ENCODE measurements at regions not wholly inside any gene's neighbourhood (a gene's known extent, or its start where the extent isn't known, plus 50 kb on each side); places are given as distances from the start of the nearest gene placed in this dataset.

- ChIA-PET POLR2A (no interaction called here), RAD21 (ENCODE audit: low non-redundant PET in 1 of 2, low total read pairs in 2 of 2, uncharacterized antibody in 2 of 2, unreplicated experiment in 2 of 2) (no interaction called here), CTCF (no interaction called here)
- Histone ChIP-seq H2AFZ (ENCODE audit: low read depth, low read length, poor library complexity, severe bottlenecking) (no peak overlapping the region), H3K9ac (ENCODE audit: low read length) (no peak overlapping the region), H4K20me1 (ENCODE audit: insufficient read depth) (no peaks in the 10 kb centered on the region), H3K27me3 (ENCODE audit: insufficient read depth, low read length) (no peaks in the 10 kb centered on the region), H3K9me2 (ENCODE audit: insufficient read depth) (no peaks in the 10 kb centered on the region), H3K27ac (ENCODE audit: low read depth, low read length) (no peak overlapping the region), H3K9me3 (ENCODE audit: control insufficient read depth in 1 of 2, insufficient read depth in 1 of 2, low read depth in 1 of 2, low read length in 2 of 2) (no peaks in the 10 kb centered on the region), H3K4me1 (ENCODE audit: control insufficient read depth in 1 of 2, insufficient read depth in 2 of 2, low read length in 2 of 2) (no peaks in the 10 kb centered on the region), H3K79me2 (ENCODE audit: insufficient read depth, low read length) (no peaks in the 10 kb centered on the region), H3K4me2 (ENCODE audit: low read length) (no peak overlapping the region), H3K36me3 (ENCODE audit: control insufficient read depth in 1 of 2, insufficient read depth in 2 of 2, low read length in 2 of 2) (no peaks in the 10 kb centered on the region), H3K4me3 (replicated peaks in 1 of 2; ENCODE audit: low read depth in 1 of 2, low read length in 2 of 2) (no peak overlapping the region)
- DNase-seq (ENCODE audit: low read depth, low spot score) (no peak), ATAC-seq (no peak)
- TF ChIP-seq ZFX (IDR thresholded peaks at IDR 0.05), result no peak
- TF ChIP-seq YY1 (IDR thresholded peaks at IDR 0.05; ENCODE audit: extremely low read depth, insufficient replicate concordance, low read depth, low read length), result no peak
- TF ChIP-seq FOSL1 (IDR thresholded peaks at IDR 0.05; ENCODE audit: low read depth), result no peak
- no peak for TF ChIP-seq POLR2A (IDR thresholded peaks at IDR 0.05; ENCODE audit: borderline replicate concordance, extremely low read depth, insufficient read depth, insufficient read length)
- TF ChIP-seq ZBTB33 (IDR thresholded peaks at IDR 0.05; ENCODE audit: extremely low read depth, insufficient replicate concordance, low read length), result no peak
- no peak for TF ChIP-seq JUND (IDR thresholded peaks at IDR 0.05)
- TF ChIP-seq CTCF (IDR thresholded peaks at IDR 0.05 in 2 of 3, conservative IDR thresholded peaks at IDR 0.05 in 1 of 3; ENCODE audit: borderline replicate concordance in 1 of 3, insufficient read depth in 1 of 3, low read depth in 2 of 3, low read length in 2 of 3), result no peak
- TF ChIP-seq ELF1 (IDR thresholded peaks at IDR 0.05; ENCODE audit: borderline replicate concordance, low read depth), result no peak
- no peak for TF ChIP-seq RAD21 (IDR thresholded peaks at IDR 0.05; ENCODE audit: low read depth)
- no TSS peak for BruUV-seq (replicated peaks)
- intact Hi-C loops (cut with micrococcal nuclease), result no loop called here
Observed at GRCh38 chr13:74080762-74081161, 53.4 kb downstream of the KLF12 start.

Measured in HCT116 (cell line).